NOMO-1 treated with dmso at 0.1 percent for 144 hours (cell line): ENCODE measurements at regions not wholly inside any gene's neighbourhood (a gene's known extent, or its start where the extent isn't known, plus 50 kb on each side); places are given as distances from the start of the nearest gene placed in this dataset.
"Not testable (repeated sequence)": the region's sequence is repeated elsewhere in the genome, so short reads cannot be mapped to it uniquely, and the experiment has no call there.

Experiments
- DNase-seq: peaks from one replicate; lab custom pipeline; 2025; ENCODE audit not compliant: unreplicated experiment; lab: John Stamatoyannopoulos, UW

- DNase-seq, result no peak
Measured at GRCh38 chr1:83527987-83528386, 470.9 kb downstream of the TTLL7 start.

GRCh38 chr1:83520797-83521196, 478.1 kb downstream of the TTLL7 start:
- no peak for DNase-seq

GRCh38 chr1:83516369-83516768, 482.6 kb downstream of the TTLL7 start:
- DNase-seq, result no peak

- DNase-seq, result no peak
Measured at GRCh38 chr1:83515578-83516154, 483.3 kb downstream of the TTLL7 start.

- no peak for DNase-seq
Measured at GRCh38 chr1:83512373-83513193, 486.3 kb downstream of the TTLL7 start.

GRCh38 chr1:83511146-83511726, 487.7 kb downstream of the TTLL7 start:
- no peak for DNase-seq

GRCh38 chr1:83509301-83509781, 489.6 kb downstream of the TTLL7 start:
- DNase-seq, result no peak

- DNase-seq, result peak; percentile 39
Measured at GRCh38 chr1:83508485-83509151, 490.3 kb downstream of the TTLL7 start.

GRCh38 chr1:83505148-83505547, 493.8 kb downstream of the TTLL7 start:
- DNase-seq, result no peak

GRCh38 chr1:83503153-83503552, 495.8 kb downstream of the TTLL7 start:
- DNase-seq, result no peak

GRCh38 chr1:83500987-83501591, 497.8 kb downstream of the TTLL7 start:
- DNase-seq, result no peak

- DNase-seq, result no peak
Measured at GRCh38 chr1:83500531-83500930, 498.4 kb downstream of the TTLL7 start.

- no peak for DNase-seq
Measured at GRCh38 chr1:83499998-83500397, 498.9 kb downstream of the TTLL7 start.

- DNase-seq, result no peak
Measured at GRCh38 chr1:83497563-83497962, 501.4 kb downstream of the TTLL7 start.

GRCh38 chr1:83495560-83495959, 503.4 kb downstream of the TTLL7 start:
- DNase-seq, result no peak

GRCh38 chr1:83493633-83494032, 505.3 kb downstream of the TTLL7 start:
- no peak for DNase-seq

GRCh38 chr1:83491930-83492329, 507.0 kb downstream of the TTLL7 start:
- no peak for DNase-seq

GRCh38 chr1:83490988-83491387, 507.9 kb downstream of the TTLL7 start:
- DNase-seq, result no peak

GRCh38 chr1:83488105-83488504, 510.8 kb downstream of the TTLL7 start:
- not testable (repeated sequence) for DNase-seq

- DNase-seq, result not testable (repeated sequence)
Measured at GRCh38 chr1:83487460-83487859, 511.5 kb downstream of the TTLL7 start.
